ENCODE measurements at regions not wholly inside any gene's neighbourhood (a gene's known extent, or its start where the extent isn't known, plus 50 kb on each side); places are given as distances from the start of the nearest gene placed in this dataset.

DNA sequence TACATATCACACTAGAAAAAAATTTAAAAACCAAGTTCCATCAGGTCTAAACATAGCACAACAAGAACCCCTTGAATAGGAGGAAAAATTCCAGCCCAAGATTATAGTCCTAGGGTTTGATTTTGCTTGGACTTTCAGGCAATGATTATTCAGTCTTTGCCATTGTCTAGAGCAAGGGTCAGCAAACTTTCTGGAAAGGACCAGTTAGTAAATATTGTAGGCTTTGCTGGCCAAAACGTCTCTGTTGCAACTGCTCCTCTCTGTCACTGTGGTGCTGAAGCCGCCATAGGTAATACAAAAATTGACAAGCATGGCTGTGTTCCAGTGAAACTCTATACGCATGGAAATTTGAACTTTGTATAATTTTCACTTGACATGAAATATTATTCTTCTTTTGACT is 95.5 kb upstream of the UBAC2 start:
- no peak overlapping the region for H3K4me3 ChIP-seq (ENCODE audit: low read depth in 1 of 2, low read length in 2 of 2)
- WGBS, 2 donors = 78 to 85% methylated on average over 3 of the region's 3 CpGs
- no peaks in the 10 kb centered on the region for H3K9me3 ChIP-seq (ENCODE audit: control insufficient read depth in 2 of 2, insufficient read depth in 1 of 2, low read depth in 1 of 2, low read length in 1 of 2)
- H3K4me1 ChIP-seq (ENCODE audit: control insufficient read depth in 2 of 2, insufficient read depth in 2 of 2, low read length in 1 of 2) = no peaks in the 10 kb centered on the region
- no peak overlapping the region for H3K27ac ChIP-seq (ENCODE audit: low read depth in 2 of 2, low read length in 1 of 2)
- no peaks in the 10 kb centered on the region for H3K27me3 ChIP-seq (ENCODE audit: control insufficient read depth in 1 of 2, insufficient read depth in 2 of 2, low read length in 2 of 2)
- no peaks in the 10 kb centered on the region for H3K36me3 ChIP-seq (ENCODE audit: control insufficient read depth in 2 of 2, insufficient read depth in 2 of 2, low read length in 1 of 2)

DNA sequence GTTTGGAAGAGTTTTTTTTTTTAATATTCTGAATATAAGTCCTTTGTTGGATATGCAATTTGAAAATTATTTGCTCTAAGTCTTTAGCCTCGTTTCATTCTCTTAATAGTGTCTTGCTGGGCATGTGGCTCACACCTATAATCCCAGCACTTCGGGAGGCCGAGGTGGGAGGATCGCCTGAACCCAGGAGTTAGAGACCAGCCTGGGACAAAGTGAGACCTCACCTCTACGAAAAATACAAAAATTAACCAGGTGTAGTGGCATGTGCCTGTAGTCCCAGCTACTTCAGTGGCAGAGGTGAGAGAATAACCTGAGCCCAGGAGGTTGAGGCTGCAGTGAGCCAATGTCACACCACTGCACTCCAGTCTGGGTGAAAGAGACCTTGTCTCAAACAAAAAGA is 87.3 kb upstream of the UBAC2 start:
- Histone ChIP-seq H3K36me3 (ENCODE audit: control insufficient read depth in 2 of 2, insufficient read depth in 2 of 2, low read length in 1 of 2) (no peaks in the 10 kb centered on the region), H3K9me3 (ENCODE audit: control insufficient read depth in 2 of 2, insufficient read depth in 1 of 2, low read depth in 1 of 2, low read length in 1 of 2) (no peaks in the 10 kb centered on the region), H3K27ac (ENCODE audit: low read depth in 2 of 2, low read length in 1 of 2) (no peak overlapping the region), H3K4me3 (ENCODE audit: low read depth in 1 of 2, low read length in 2 of 2) (no peak overlapping the region), H3K4me1 (ENCODE audit: control insufficient read depth in 2 of 2, insufficient read depth in 2 of 2, low read length in 1 of 2) (no peaks in the 10 kb centered on the region), H3K27me3 (ENCODE audit: control insufficient read depth in 1 of 2, insufficient read depth in 2 of 2, low read length in 2 of 2) (no peaks in the 10 kb centered on the region)
- 92 to 94% methylated on average over 5 of the region's 5 CpGs for WGBS, 2 donors

DNA sequence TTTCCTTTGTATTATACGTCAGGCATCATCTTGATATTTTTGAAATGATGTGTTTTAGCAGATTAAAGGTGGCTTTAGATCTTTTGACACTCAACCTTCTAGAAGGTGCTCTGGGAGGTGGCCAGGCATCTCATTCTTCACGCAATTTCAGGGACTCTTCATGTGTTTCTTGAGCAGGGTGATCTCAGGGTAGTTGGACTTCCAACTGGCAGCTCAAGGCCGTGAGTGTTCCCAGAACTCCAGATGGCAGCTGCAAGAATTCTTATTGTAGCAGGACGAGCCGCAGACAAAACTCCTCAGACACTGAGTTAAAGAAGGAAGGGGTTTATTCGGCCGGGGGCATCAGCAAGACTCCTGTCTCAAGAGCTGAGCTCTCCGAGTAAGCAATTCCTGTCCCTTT is 82.5 kb upstream of the UBAC2 start:
- no peaks in the 10 kb centered on the region for H3K9me3 ChIP-seq (ENCODE audit: control insufficient read depth in 2 of 2, insufficient read depth in 1 of 2, low read depth in 1 of 2, low read length in 1 of 2)
- H3K36me3 ChIP-seq (ENCODE audit: control insufficient read depth in 2 of 2, insufficient read depth in 2 of 2, low read length in 1 of 2) = no peaks in the 10 kb centered on the region
- WGBS, 2 donors = 84 to 90% methylated on average over 8 of the region's 8 CpGs
- no peak overlapping the region for H3K4me3 ChIP-seq (ENCODE audit: low read depth in 1 of 2, low read length in 2 of 2)
- no peaks in the 10 kb centered on the region for H3K27me3 ChIP-seq (ENCODE audit: control insufficient read depth in 1 of 2, insufficient read depth in 2 of 2, low read length in 2 of 2)
- peaks cover 0 to under 1% of the 10 kb centered on the region in 2 donors for H3K4me1 ChIP-seq (ENCODE audit: control insufficient read depth in 2 of 2, insufficient read depth in 2 of 2, low read length in 1 of 2)
- no peak overlapping the region for H3K27ac ChIP-seq (ENCODE audit: low read depth in 2 of 2, low read length in 1 of 2)

DNA sequence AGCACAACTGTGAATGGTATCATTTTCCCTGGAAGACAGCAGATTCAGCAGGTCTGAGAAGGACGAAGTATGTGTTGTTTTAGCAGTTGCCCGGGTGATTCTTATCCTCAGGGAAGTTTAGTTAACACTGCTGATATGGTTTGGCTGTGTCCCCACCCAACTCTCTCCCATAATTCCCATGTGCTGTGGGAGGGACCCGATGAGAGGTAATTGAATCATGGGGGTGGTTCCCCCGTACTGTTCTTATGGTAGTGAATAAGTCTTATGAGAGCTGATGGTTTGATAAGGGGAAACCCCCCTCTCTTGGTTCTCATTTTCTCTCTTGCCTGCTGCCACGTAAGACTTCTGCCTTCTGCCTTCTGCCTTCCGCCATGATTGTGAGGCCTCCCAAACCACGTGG is 81.0 kb upstream of the UBAC2 start:
- Histone ChIP-seq H3K4me1 (ENCODE audit: control insufficient read depth in 2 of 2, insufficient read depth in 2 of 2, low read length in 1 of 2) (peaks cover 0 to 5% of the 10 kb centered on the region in 2 donors), H3K27me3 (ENCODE audit: control insufficient read depth in 1 of 2, insufficient read depth in 2 of 2, low read length in 2 of 2) (peaks cover 0 to 2% of the 10 kb centered on the region in 2 donors), H3K9me3 (ENCODE audit: control insufficient read depth in 2 of 2, insufficient read depth in 1 of 2, low read depth in 1 of 2, low read length in 1 of 2) (no peaks in the 10 kb centered on the region), H3K4me3 (ENCODE audit: low read depth in 1 of 2, low read length in 2 of 2) (no peak overlapping the region), H3K36me3 (ENCODE audit: control insufficient read depth in 2 of 2, insufficient read depth in 2 of 2, low read length in 1 of 2) (no peaks in the 10 kb centered on the region), H3K27ac (ENCODE audit: low read depth in 2 of 2, low read length in 1 of 2) (no peak overlapping the region)
- 85% methylated on average over 6 to 7 of the region's 7 CpGs for WGBS, 2 donors

- no peak overlapping the region for H3K27ac ChIP-seq (ENCODE audit: low read depth in 2 of 2, low read length in 1 of 2)
- peaks cover 0 to 5% of the 10 kb centered on the region in 2 donors for H3K4me1 ChIP-seq (ENCODE audit: control insufficient read depth in 2 of 2, insufficient read depth in 2 of 2, low read length in 1 of 2)
- H3K27me3 ChIP-seq (ENCODE audit: control insufficient read depth in 1 of 2, insufficient read depth in 2 of 2, low read length in 2 of 2) = peaks cover 0 to 2% of the 10 kb centered on the region in 2 donors
- WGBS, 2 donors = 87 to 91% methylated on average over 1 of the region's 1 CpG
- H3K36me3 ChIP-seq (ENCODE audit: control insufficient read depth in 2 of 2, insufficient read depth in 2 of 2, low read length in 1 of 2) = no peaks in the 10 kb centered on the region
- H3K4me3 ChIP-seq (ENCODE audit: low read depth in 1 of 2, low read length in 2 of 2) = no peak overlapping the region
- H3K9me3 ChIP-seq (ENCODE audit: control insufficient read depth in 2 of 2, insufficient read depth in 1 of 2, low read depth in 1 of 2, low read length in 1 of 2) = no peaks in the 10 kb centered on the region
Observed at GRCh38 chr13:99120751-99121150, 79.9 kb upstream of the UBAC2 start.

DNA sequence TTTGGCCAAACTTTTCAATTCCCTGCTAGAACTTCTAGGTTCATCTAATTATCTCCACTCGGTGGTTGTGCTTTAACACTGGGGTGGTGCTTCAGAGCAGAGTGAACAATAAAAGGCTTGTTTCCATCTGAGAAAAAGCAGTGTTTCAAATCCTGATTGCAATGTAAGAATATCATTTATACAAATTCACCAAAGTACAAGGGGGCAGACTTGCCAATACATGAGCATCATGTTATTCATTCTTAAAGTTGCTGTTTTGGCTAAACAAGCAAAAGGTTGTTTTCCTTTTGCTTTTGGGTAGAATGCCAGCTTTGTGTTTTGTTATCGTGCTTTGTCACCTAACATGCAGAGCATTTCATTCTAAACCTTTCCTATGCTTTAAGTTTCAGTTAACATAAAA is 78.5 kb upstream of the UBAC2 start:
- Histone ChIP-seq H3K27me3 (ENCODE audit: control insufficient read depth in 1 of 2, insufficient read depth in 2 of 2, low read length in 2 of 2) (peaks cover 0 to 2% of the 10 kb centered on the region in 2 donors), H3K9me3 (ENCODE audit: control insufficient read depth in 2 of 2, insufficient read depth in 1 of 2, low read depth in 1 of 2, low read length in 1 of 2) (no peaks in the 10 kb centered on the region), H3K36me3 (ENCODE audit: control insufficient read depth in 2 of 2, insufficient read depth in 2 of 2, low read length in 1 of 2) (no peaks in the 10 kb centered on the region), H3K4me3 (ENCODE audit: low read depth in 1 of 2, low read length in 2 of 2) (no peak overlapping the region), H3K4me1 (ENCODE audit: control insufficient read depth in 2 of 2, insufficient read depth in 2 of 2, low read length in 1 of 2) (peaks cover 0 to 5% of the 10 kb centered on the region in 2 donors), H3K27ac (ENCODE audit: low read depth in 2 of 2, low read length in 1 of 2) (no peak overlapping the region)
- WGBS, 2 donors = 49 to 67% methylated on average over 2 of the region's 2 CpGs

- Histone ChIP-seq H3K27me3 (ENCODE audit: control insufficient read depth in 1 of 2, insufficient read depth in 2 of 2, low read length in 2 of 2) (peaks cover 0 to 2% of the 10 kb centered on the region in 2 donors), H3K4me1 (ENCODE audit: control insufficient read depth in 2 of 2, insufficient read depth in 2 of 2, low read length in 1 of 2) (peaks cover 0 to 5% of the 10 kb centered on the region in 2 donors), H3K4me3 (ENCODE audit: low read depth in 1 of 2, low read length in 2 of 2) (no peak overlapping the region), H3K36me3 (ENCODE audit: control insufficient read depth in 2 of 2, insufficient read depth in 2 of 2, low read length in 1 of 2) (no peaks in the 10 kb centered on the region), H3K9me3 (ENCODE audit: control insufficient read depth in 2 of 2, insufficient read depth in 1 of 2, low read depth in 1 of 2, low read length in 1 of 2) (no peaks in the 10 kb centered on the region), H3K27ac (ENCODE audit: low read depth in 2 of 2, low read length in 1 of 2) (no peak overlapping the region)
- WGBS, 2 donors = 82 to 85% methylated on average over 14 of the region's 14 CpGs
Observed at GRCh38 chr13:99123101-99124045, 77.3 kb upstream of the UBAC2 start.

DNA sequence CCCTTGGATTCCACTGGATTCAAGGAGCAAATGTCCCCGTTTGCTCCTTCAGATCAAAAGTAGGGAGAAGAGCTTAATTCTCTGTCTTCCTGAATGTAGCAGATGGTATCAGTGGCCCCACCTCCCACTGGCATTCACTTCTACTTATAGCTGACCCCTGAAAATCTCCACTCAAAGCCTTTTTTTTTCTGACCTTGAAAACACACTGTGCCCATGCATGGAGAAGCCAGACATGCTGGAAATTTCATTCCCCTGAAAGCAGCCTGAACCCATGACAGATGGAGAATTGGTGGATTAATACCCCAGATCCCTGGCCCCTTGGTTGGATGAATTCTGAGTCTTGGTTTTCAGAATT is 76.6 kb upstream of the UBAC2 start:
- peaks cover 0 to 2% of the 10 kb centered on the region in 2 donors for H3K27me3 ChIP-seq (ENCODE audit: control insufficient read depth in 1 of 2, insufficient read depth in 2 of 2, low read length in 2 of 2)
- H3K27ac ChIP-seq (ENCODE audit: low read depth in 2 of 2, low read length in 1 of 2) = no peak overlapping the region
- WGBS, 2 donors = 75 to 81% methylated on average over 1 of the region's 1 CpG
- H3K4me3 ChIP-seq (ENCODE audit: low read depth in 1 of 2, low read length in 2 of 2) = no peak overlapping the region
- no peaks in the 10 kb centered on the region for H3K9me3 ChIP-seq (ENCODE audit: control insufficient read depth in 2 of 2, insufficient read depth in 1 of 2, low read depth in 1 of 2, low read length in 1 of 2)
- peaks cover 0 to 5% of the 10 kb centered on the region in 2 donors for H3K4me1 ChIP-seq (ENCODE audit: control insufficient read depth in 2 of 2, insufficient read depth in 2 of 2, low read length in 1 of 2)
- H3K36me3 ChIP-seq (ENCODE audit: control insufficient read depth in 2 of 2, insufficient read depth in 2 of 2, low read length in 1 of 2) = no peaks in the 10 kb centered on the region

- no peak overlapping the region for H3K4me3 ChIP-seq (ENCODE audit: low read depth in 1 of 2, low read length in 2 of 2)
- H3K27me3 ChIP-seq (ENCODE audit: control insufficient read depth in 1 of 2, insufficient read depth in 2 of 2, low read length in 2 of 2) = peaks cover 0 to 2% of the 10 kb centered on the region in 2 donors
- WGBS, 2 donors = 25 to 47% methylated on average over 9 of the region's 9 CpGs
- peaks cover 0 to 5% of the 10 kb centered on the region in 2 donors for H3K4me1 ChIP-seq (ENCODE audit: control insufficient read depth in 2 of 2, insufficient read depth in 2 of 2, low read length in 1 of 2)
- H3K27ac ChIP-seq (ENCODE audit: low read depth in 2 of 2, low read length in 1 of 2) = no peak overlapping the region
- no peaks in the 10 kb centered on the region for H3K9me3 ChIP-seq (ENCODE audit: control insufficient read depth in 2 of 2, insufficient read depth in 1 of 2, low read depth in 1 of 2, low read length in 1 of 2)
- no peaks in the 10 kb centered on the region for H3K36me3 ChIP-seq (ENCODE audit: control insufficient read depth in 2 of 2, insufficient read depth in 2 of 2, low read length in 1 of 2)
Observed at GRCh38 chr13:99124794-99125316, 75.8 kb upstream of the UBAC2 start.
